ENCODE measurements at regions not wholly inside any gene's neighbourhood (a gene's known extent, or its start where the extent isn't known, plus 50 kb on each side); places are given as distances from the start of the nearest gene placed in this dataset.
A peak's percentile ranks its signal among the peaks of the same experiment; 100 is the strongest.

DNA sequence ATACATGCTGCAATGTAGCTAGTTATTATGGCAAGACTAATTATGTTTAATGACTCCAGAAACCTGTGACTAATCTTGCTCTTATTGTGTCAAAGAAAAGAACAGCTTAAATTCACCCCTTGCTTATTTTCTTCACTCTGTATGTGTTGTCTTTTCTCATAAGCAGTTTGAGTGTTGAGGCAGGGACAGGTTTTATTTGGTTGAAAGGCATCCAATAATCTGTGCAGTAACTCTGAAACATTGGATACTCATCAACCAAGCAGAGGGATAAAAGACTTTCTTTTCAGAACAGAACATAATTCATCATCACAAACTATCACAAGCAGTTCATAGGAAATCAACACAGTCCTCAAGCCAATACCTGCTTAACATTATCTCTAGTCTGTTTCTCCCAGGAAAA lies 797.6 kb upstream of the MBL2 start:
- Histone ChIP-seq H3K9me3 (ENCODE audit: low read length) (no peaks in the 10 kb centered on the region), H2AFZ (ENCODE audit: low read depth, low read length) (no peak overlapping the region), H3K27me3 (ENCODE audit: insufficient read depth, low read depth, low read length) (no peaks in the 10 kb centered on the region), H3K79me2 (replicated peaks; ENCODE audit: insufficient read depth, low read length) (no peaks in the 10 kb centered on the region), H3K9me2 (ENCODE audit: insufficient read depth, low read length) (no peaks in the 10 kb centered on the region), H3K27ac (ENCODE audit: low read length) (no peak overlapping the region), H4K20me1 (ENCODE audit: insufficient read depth) (no peaks in the 10 kb centered on the region), H3K4me2 (ENCODE audit: low read length) (no peak overlapping the region), H3K4me3 (ENCODE audit: low read length) (no peak overlapping the region), H3F3A (ENCODE audit: insufficient read depth, low read length, poor library complexity, severe bottlenecking) (no peaks in the 10 kb centered on the region), H3K36me3 (ENCODE audit: insufficient read depth, low read length) (no peaks in the 10 kb centered on the region), H3K9ac (ENCODE audit: low read length) (no peak overlapping the region)
- TF ChIP-seq, protein P1, sequence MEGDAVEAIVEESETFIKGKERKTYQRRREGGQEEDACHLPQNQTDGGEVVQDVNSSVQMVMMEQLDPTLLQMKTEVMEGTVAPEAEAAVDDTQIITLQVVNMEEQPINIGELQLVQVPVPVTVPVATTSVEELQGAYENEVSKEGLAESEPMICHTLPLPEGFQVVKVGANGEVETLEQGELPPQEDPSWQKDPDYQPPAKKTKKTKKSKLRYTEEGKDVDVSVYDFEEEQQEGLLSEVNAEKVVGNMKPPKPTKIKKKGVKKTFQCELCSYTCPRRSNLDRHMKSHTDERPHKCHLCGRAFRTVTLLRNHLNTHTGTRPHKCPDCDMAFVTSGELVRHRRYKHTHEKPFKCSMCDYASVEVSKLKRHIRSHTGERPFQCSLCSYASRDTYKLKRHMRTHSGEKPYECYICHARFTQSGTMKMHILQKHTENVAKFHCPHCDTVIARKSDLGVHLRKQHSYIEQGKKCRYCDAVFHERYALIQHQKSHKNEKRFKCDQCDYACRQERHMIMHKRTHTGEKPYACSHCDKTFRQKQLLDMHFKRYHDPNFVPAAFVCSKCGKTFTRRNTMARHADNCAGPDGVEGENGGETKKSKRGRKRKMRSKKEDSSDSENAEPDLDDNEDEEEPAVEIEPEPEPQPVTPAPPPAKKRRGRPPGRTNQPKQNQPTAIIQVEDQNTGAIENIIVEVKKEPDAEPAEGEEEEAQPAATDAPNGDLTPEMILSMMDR (IDR thresholded peaks at IDR 0.05; ENCODE audit: poor library complexity, severe bottlenecking) = no peak
- TF ChIP-seq RAD21 (conservative IDR thresholded peaks at IDR 0.05) = no peak
- no peak for TF ChIP-seq SMC3 (conservative IDR thresholded peaks at IDR 0.05; ENCODE audit: poor library complexity)
- TF ChIP-seq, protein P2, sequence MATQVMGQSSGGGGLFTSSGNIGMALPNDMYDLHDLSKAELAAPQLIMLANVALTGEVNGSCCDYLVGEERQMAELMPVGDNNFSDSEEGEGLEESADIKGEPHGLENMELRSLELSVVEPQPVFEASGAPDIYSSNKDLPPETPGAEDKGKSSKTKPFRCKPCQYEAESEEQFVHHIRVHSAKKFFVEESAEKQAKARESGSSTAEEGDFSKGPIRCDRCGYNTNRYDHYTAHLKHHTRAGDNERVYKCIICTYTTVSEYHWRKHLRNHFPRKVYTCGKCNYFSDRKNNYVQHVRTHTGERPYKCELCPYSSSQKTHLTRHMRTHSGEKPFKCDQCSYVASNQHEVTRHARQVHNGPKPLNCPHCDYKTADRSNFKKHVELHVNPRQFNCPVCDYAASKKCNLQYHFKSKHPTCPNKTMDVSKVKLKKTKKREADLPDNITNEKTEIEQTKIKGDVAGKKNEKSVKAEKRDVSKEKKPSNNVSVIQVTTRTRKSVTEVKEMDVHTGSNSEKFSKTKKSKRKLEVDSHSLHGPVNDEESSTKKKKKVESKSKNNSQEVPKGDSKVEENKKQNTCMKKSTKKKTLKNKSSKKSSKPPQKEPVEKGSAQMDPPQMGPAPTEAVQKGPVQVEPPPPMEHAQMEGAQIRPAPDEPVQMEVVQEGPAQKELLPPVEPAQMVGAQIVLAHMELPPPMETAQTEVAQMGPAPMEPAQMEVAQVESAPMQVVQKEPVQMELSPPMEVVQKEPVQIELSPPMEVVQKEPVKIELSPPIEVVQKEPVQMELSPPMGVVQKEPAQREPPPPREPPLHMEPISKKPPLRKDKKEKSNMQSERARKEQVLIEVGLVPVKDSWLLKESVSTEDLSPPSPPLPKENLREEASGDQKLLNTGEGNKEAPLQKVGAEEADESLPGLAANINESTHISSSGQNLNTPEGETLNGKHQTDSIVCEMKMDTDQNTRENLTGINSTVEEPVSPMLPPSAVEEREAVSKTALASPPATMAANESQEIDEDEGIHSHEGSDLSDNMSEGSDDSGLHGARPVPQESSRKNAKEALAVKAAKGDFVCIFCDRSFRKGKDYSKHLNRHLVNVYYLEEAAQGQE (IDR thresholded peaks at IDR 0.05; ENCODE audit: borderline replicate concordance) = no peak

DNA sequence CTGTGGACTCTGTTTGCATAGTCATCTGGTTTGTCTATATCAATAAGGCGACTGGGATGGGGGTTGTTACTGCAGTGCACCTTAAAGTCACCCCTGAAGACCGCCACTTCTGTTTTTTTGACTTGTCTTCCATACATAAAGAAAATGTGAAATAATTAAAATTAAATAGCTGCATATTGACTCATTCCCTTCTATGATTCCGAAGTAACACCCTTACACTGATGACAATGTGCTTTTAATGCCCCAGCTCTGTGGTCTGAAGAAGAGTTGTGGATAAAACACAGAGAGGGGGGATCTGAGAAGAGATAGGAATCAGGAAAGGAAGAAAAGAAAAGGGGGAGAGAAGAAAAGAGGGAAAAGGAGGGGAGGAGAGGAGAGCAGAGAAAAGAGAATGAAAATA lies 796.9 kb upstream of the MBL2 start:
- no peak overlapping the region for H3K27ac ChIP-seq (ENCODE audit: low read length)

DNA sequence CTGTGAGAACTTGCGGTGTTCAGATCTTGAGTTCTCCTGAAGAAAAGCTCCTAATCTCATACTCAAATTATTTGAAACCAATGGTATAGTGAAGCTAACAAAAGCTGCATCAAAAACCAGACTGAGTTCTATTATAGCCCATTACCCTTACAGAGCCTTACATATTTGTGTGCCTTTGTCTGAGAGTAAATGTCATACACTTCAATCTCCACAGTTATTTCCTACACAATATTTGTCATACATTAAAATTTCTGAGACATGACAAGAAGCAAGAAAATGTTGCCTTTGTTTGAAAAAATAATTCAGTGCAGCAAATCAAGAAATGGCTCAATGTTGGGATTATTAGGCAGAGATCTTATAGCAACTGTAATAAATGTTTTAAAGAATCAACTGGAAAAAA lies 776.1 kb upstream of the MBL2 start:
- no peak for TF ChIP-seq TAF1 (IDR thresholded peaks at IDR 0.05; ENCODE audit: low read depth)
- TF ChIP-seq MXI1 (conservative IDR thresholded peaks at IDR 0.05; ENCODE audit: poor library complexity, severe bottlenecking) = no peak
- peak; percentile 84 for TF ChIP-seq EP300 (conservative IDR thresholded peaks at IDR 0.05; ENCODE audit: poor library complexity, severe bottlenecking)
- TF ChIP-seq POLR2AphosphoS5 (IDR thresholded peaks at IDR 0.05) = peak; percentile 75
- TF ChIP-seq, protein P1 (IDR thresholded peaks at IDR 0.05; ENCODE audit: poor library complexity, severe bottlenecking) = no peak
- H3K4me3 ChIP-seq (ENCODE audit: low read length) = no peak overlapping the region
- H3K36me3 ChIP-seq (ENCODE audit: insufficient read depth, low read length) = no peaks in the 10 kb centered on the region
- no peak overlapping the region for H3K4me2 ChIP-seq (ENCODE audit: low read length)
- no peaks in the 10 kb centered on the region for H4K20me1 ChIP-seq (ENCODE audit: insufficient read depth)
- no peaks in the 10 kb centered on the region for H3K9me2 ChIP-seq (ENCODE audit: insufficient read depth, low read length)
- no peaks in the 10 kb centered on the region for H3K79me2 ChIP-seq (replicated peaks; ENCODE audit: insufficient read depth, low read length)
- H3K27me3 ChIP-seq (ENCODE audit: insufficient read depth, low read depth, low read length) = no peaks in the 10 kb centered on the region
- no peaks in the 10 kb centered on the region for H3F3A ChIP-seq (ENCODE audit: insufficient read depth, low read length, poor library complexity, severe bottlenecking)
- H2AFZ ChIP-seq (ENCODE audit: low read depth, low read length) = no peak overlapping the region
- no peaks in the 10 kb centered on the region for H3K9me3 ChIP-seq (ENCODE audit: low read length)
- H3K27ac ChIP-seq (ENCODE audit: low read length) = no peak overlapping the region
- no peak overlapping the region for H3K9ac ChIP-seq (ENCODE audit: low read length)

More for the DNA sequence above, 796.9 kb upstream of the MBL2 start:
- Histone ChIP-seq H3K9ac (ENCODE audit: low read length) (no peak overlapping the region), H3K36me3 (ENCODE audit: insufficient read depth, low read length) (no peaks in the 10 kb centered on the region), H3F3A (ENCODE audit: insufficient read depth, low read length, poor library complexity, severe bottlenecking) (no peaks in the 10 kb centered on the region), H3K4me3 (ENCODE audit: low read length) (no peak overlapping the region), H3K4me2 (ENCODE audit: low read length) (no peak overlapping the region), H2AFZ (ENCODE audit: low read depth, low read length) (no peak overlapping the region), H4K20me1 (ENCODE audit: insufficient read depth) (no peaks in the 10 kb centered on the region), H3K9me2 (ENCODE audit: insufficient read depth, low read length) (no peaks in the 10 kb centered on the region), H3K79me2 (replicated peaks; ENCODE audit: insufficient read depth, low read length) (no peaks in the 10 kb centered on the region), H3K27me3 (ENCODE audit: insufficient read depth, low read depth, low read length) (no peaks in the 10 kb centered on the region), H3K9me3 (ENCODE audit: low read length) (no peaks in the 10 kb centered on the region)
- no peak for TF ChIP-seq EZH2 (IDR thresholded peaks at IDR 0.05; ENCODE audit: borderline replicate concordance, insufficient read depth, low read length, poor library complexity, severe bottlenecking)
- no peak for TF ChIP-seq SMC3 (conservative IDR thresholded peaks at IDR 0.05; ENCODE audit: poor library complexity)
